Glutamatergic neuron (in vitro differentiated cells): ENCODE measurements at regions not wholly inside any gene's neighbourhood (a gene's known extent, or its start where the extent isn't known, plus 50 kb on each side); places are given as distances from the start of the nearest gene placed in this dataset.

Experiments used
- DNase-seq: peaks from one replicate; pipeline ENCODE4 v3.0.0; 2022
- H3K27ac Mint-ChIP-seq: one replicate; pipeline ENCODE4 v1.8.0; 2020; ENCODE audit warnings: mild to moderate bottlenecking, mixed read lengths, inconsistent platforms; ENCODE audit not compliant: unreplicated experiment
- H3K27me3 Mint-ChIP-seq: one replicate; pipeline ENCODE4 v1.8.0; 2020; ENCODE audit warnings: mild to moderate bottlenecking, moderate library complexity, mixed read lengths, inconsistent platforms; ENCODE audit not compliant: unreplicated experiment
- H3K36me3 Mint-ChIP-seq: one replicate; pipeline ENCODE4 v1.8.0; 2020; ENCODE audit warnings: mild to moderate bottlenecking, mixed read lengths, inconsistent platforms; ENCODE audit not compliant: unreplicated experiment
- H3K4me1 Mint-ChIP-seq: one replicate; pipeline ENCODE4 v1.8.0; 2020; ENCODE audit warnings: mild to moderate bottlenecking, low read depth, mixed read lengths, inconsistent platforms; ENCODE audit not compliant: unreplicated experiment
- H3K4me3 Mint-ChIP-seq: one replicate; pipeline ENCODE4 v1.8.0; 2020; ENCODE audit warnings: mild to moderate bottlenecking, mixed read lengths, inconsistent platforms; ENCODE audit not compliant: unreplicated experiment
- H3K9me3 Mint-ChIP-seq: one replicate; pipeline ENCODE4 v1.8.0; 2020; ENCODE audit warnings: mild to moderate bottlenecking, moderate library complexity, mixed read lengths, inconsistent platforms; ENCODE audit not compliant: unreplicated experiment
- CTCF ChIP-seq: fragments of 200-600 bp; sonication (generic); IDR thresholded peaks from one replicate; pipeline ENCODE4 v1.5.0; 2021; ENCODE audit not compliant: partially characterized antibody, unreplicated experiment

DNA sequence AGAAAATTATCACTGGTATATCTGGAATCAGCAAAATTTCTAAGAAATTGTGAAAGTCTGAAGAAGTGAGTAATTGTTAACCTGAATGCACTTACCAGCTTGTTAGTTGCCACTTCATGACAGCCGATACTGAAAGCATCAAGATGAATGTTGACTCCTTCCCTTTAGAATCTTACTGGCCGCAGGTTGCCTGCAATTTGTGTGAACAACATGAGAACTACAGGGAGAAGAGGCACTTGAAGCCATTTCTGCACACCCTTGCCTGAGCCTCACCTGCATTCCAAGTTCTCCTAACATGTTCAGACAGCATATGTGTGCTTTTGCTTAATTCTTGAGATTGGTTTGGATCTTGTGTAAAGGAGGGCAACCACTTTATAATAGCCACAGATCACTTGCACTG lies 59.2 kb upstream of the SSX2IP start:
- Mint-ChIP-seq H3K36me3 (no peaks in the 10 kb centered on the region), H3K27me3 (peaks cover 2% of the 10 kb centered on the region)

GRCh38 chr1:84748364-84748763 lies 58.1 kb upstream of the SSX2IP start:
- no peaks in the 10 kb centered on the region for H3K36me3 Mint-ChIP-seq
- H3K4me3 Mint-ChIP-seq: no peak overlapping the region
- H3K4me1 Mint-ChIP-seq: no peaks in the 10 kb centered on the region
- no peak for DNase-seq
- H3K9me3 Mint-ChIP-seq: peaks cover 4% of the 10 kb centered on the region
- H3K27ac Mint-ChIP-seq: no peak overlapping the region
- no peak for TF ChIP-seq CTCF
- peaks cover 2% of the 10 kb centered on the region for H3K27me3 Mint-ChIP-seq

More for the DNA sequence above, 59.2 kb upstream of the SSX2IP start:
- H3K4me1 Mint-ChIP-seq: peaks cover 6% of the 10 kb centered on the region
- no peak overlapping the region for H3K4me3 Mint-ChIP-seq
- peaks cover 4% of the 10 kb centered on the region for H3K9me3 Mint-ChIP-seq
- DNase-seq: no peak
- TF ChIP-seq CTCF: no peak
- no peak overlapping the region for H3K27ac Mint-ChIP-seq

- Mint-ChIP-seq H3K27me3 (peaks cover 5% of the 10 kb centered on the region), H3K36me3 (no peaks in the 10 kb centered on the region), H3K27ac (no peak overlapping the region), H3K9me3 (peaks cover 1% of the 10 kb centered on the region), H3K4me3 (no peak overlapping the region), H3K4me1 (no peaks in the 10 kb centered on the region)
- no peak for DNase-seq
- TF ChIP-seq CTCF: no peak
Observed at GRCh38 chr1:84745857-84746256, 55.6 kb upstream of the SSX2IP start.

GRCh38 chr1:84743896-84744295 lies 53.6 kb upstream of the SSX2IP start:
- Mint-ChIP-seq H3K27ac (no peak overlapping the region), H3K4me3 (no peak overlapping the region), H3K4me1 (no peaks in the 10 kb centered on the region), H3K27me3 (peaks cover 5% of the 10 kb centered on the region), H3K36me3 (no peaks in the 10 kb centered on the region), H3K9me3 (peaks cover 1% of the 10 kb centered on the region)
- TF ChIP-seq CTCF: no peak
- no peak for DNase-seq

DNA sequence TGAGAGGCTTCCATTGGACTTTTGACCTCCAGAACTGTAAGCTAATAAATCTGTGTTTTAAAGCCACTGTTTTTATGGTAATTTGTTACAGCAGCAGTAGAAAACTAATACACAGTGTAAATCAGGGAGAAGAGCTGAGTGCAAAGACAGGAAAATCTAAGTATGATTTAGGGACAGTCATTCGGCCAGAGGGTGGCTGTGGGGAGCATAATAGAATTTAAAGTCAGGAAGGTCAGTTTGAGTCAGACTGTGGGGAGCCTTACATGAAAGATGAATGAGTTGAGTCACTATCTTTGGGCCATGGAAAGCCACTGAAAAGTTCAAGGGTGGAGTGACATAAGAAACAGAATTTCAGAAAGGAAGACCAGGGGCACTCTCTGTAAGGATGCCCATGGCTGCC lies 52.4 kb upstream of the SSX2IP start:
- no peak for DNase-seq

More for the DNA sequence above, 52.4 kb upstream of the SSX2IP start:
- no peak overlapping the region for H3K27ac Mint-ChIP-seq
- no peak overlapping the region for H3K4me3 Mint-ChIP-seq
- no peak for TF ChIP-seq CTCF
- H3K9me3 Mint-ChIP-seq: peaks cover 1% of the 10 kb centered on the region
- H3K27me3 Mint-ChIP-seq: peaks cover 5% of the 10 kb centered on the region
- no peaks in the 10 kb centered on the region for H3K4me1 Mint-ChIP-seq
- no peaks in the 10 kb centered on the region for H3K36me3 Mint-ChIP-seq
